ENCODE measurements at regions not wholly inside any gene's neighbourhood (a gene's known extent, or its start where the extent isn't known, plus 50 kb on each side); places are given as distances from the start of the nearest gene placed in this dataset.

- TF ChIP-seq EP300 (IDR thresholded peaks at IDR 0.05; ENCODE audit: borderline replicate concordance in 1 of 2, low read depth in 2 of 2, low read length in 2 of 2) (no peak), CHD1 (IDR thresholded peaks at IDR 0.05; ENCODE audit: low read depth, low read length) (no peak), BACH1 (IDR thresholded peaks at IDR 0.05; ENCODE audit: low read length) (no peak), RAD21 (IDR thresholded peaks at IDR 0.05 in 1 of 2, conservative IDR thresholded peaks at IDR 0.05 in 1 of 2; ENCODE audit: low read depth in 2 of 2, low read length in 2 of 2) (no peak), TEAD4 (IDR thresholded peaks at IDR 0.05; ENCODE audit: low read depth, low read length) (no peak), CHD2 (IDR thresholded peaks at IDR 0.05; ENCODE audit: low read length) (no peak), SAP30 (IDR thresholded peaks at IDR 0.05; ENCODE audit: insufficient read depth, insufficient replicate concordance, low read length) (no peak)
These were observed 555.3 kb upstream of the MAP3K7 start (continued) for GRCh38 chr6:91142154-91142553.

All from H1 (cell line).